GM12865 (cell line): ENCODE measurements at regions not wholly inside any gene's neighbourhood (a gene's known extent, or its start where the extent isn't known, plus 50 kb on each side); places are given as distances from the start of the nearest gene placed in this dataset.
A peak's percentile ranks its signal among the peaks of the same experiment; 100 is the strongest.

Experiments
- DNase-seq: peaks from one replicate; pipeline ENCODE4 v3.0.0; 2010; ENCODE audit warnings: low read depth
- H3K4me3 ChIP-seq: 2 replicates; pipeline ENCODE4 v1.5.1; 2011; ENCODE audit warnings: mild to moderate bottlenecking, low read depth, low read length, control low read depth
- CTCF ChIP-seq: IDR thresholded peaks from 2 replicates; pipeline ENCODE4 v1.5.1; 2011; ENCODE audit warnings: low read length, control low read depth, low read depth, inconsistent platforms; ENCODE audit not compliant: insufficient read depth; ENCODE audit errors: missing control alignments

GRCh38 chr1:191155178-191155577 lies 677.5 kb upstream of the BRINP3 start:
- DNase-seq, result no peak
- no peak for TF ChIP-seq CTCF
- no peak overlapping the region for H3K4me3 ChIP-seq

- H3K4me3 ChIP-seq, result no peak overlapping the region
Observed at GRCh38 chr1:191160837-191161236, 683.2 kb upstream of the BRINP3 start.

GRCh38 chr1:191162762-191163161 lies 685.1 kb upstream of the BRINP3 start:
- no peak for DNase-seq
- no peak overlapping the region for H3K4me3 ChIP-seq
- no peak for TF ChIP-seq CTCF

More at GRCh38 chr1:191160837-191161236, 683.2 kb upstream of the BRINP3 start:
- no peak for TF ChIP-seq CTCF
- no peak for DNase-seq

- no peak overlapping the region for H3K4me3 ChIP-seq
- no peak for TF ChIP-seq CTCF
- no peak for DNase-seq
Observed at GRCh38 chr1:191163621-191164020, 686.0 kb upstream of the BRINP3 start.

- no peak overlapping the region for H3K4me3 ChIP-seq
- no peak for TF ChIP-seq CTCF
- peak; percentile 62 for DNase-seq
Observed at GRCh38 chr1:191174298-191174697, 696.6 kb upstream of the BRINP3 start.

GRCh38 chr1:191176131-191176530 lies 698.5 kb upstream of the BRINP3 start:
- no peak for TF ChIP-seq CTCF
- no peak for DNase-seq
- no peak overlapping the region for H3K4me3 ChIP-seq

GRCh38 chr1:191206513-191207207 lies 729.0 kb upstream of the BRINP3 start:
- no peak for TF ChIP-seq CTCF
- H3K4me3 ChIP-seq, result no peak overlapping the region
- DNase-seq, result peak; percentile 7
